Erythroblast (primary cell): ENCODE measurements at regions not wholly inside any gene's neighbourhood (a gene's known extent, or its start where the extent isn't known, plus 50 kb on each side); places are given as distances from the start of the nearest gene placed in this dataset.

Experiments
- DNase-seq, 2 experiments: peaks; one replicate each; lab custom pipeline; 2025; lab: John Stamatoyannopoulos, UW
- GATA1 ChIP-seq: IDR thresholded peaks from 2 replicates; pipeline ENCODE4 v1.6.1; 2011; ENCODE audit warnings: low read depth, mild to moderate bottlenecking, control low read depth, low read length, moderate library complexity
- POLR2A ChIP-seq: IDR thresholded peaks from 2 replicates; pipeline ENCODE4 v1.6.1; 2011; ENCODE audit warnings: mild to moderate bottlenecking, low read length

DNA sequence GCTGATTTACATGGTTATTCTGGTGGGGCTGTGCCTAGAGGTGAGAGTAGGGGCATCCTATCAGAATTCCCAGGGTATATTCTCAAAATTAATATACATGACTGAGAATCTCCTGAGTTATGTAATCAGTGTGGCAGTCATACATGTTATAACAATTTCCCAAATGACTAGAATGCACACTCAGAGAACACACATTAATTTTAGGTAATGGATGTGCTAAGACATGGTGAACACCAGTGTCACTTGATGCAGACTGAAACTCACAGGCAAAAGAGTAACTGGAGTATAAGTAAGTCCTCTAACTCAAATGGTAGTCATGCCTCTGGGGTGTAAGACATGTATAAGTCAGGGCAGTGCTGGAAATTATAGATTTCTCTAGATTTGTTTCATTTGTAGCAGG is 1198.4 kb upstream of the CITED2 start:
- TF ChIP-seq POLR2A, result no peak
- no peak for TF ChIP-seq GATA1
- no peak for DNase-seq

DNA sequence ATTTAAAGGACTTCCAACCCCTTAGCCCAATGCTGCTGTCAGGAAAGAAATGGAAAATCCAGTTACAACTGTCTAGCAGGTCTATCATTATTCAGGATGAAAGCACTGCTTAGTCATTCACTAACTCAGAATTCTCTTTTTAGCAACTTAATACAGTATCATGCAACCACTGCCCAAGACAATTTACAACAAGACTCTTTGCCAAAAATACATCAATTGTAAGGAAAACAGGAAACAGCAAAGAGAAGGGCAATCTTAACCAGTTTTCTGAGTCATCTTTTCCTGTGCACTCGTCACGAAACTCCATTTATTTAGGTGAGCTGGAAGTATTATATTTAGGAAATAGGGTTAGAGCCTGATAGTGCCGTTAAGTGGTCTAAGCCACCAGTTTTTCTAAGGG is 1197.7 kb upstream of the CITED2 start:
- no peak for DNase-seq

DNA sequence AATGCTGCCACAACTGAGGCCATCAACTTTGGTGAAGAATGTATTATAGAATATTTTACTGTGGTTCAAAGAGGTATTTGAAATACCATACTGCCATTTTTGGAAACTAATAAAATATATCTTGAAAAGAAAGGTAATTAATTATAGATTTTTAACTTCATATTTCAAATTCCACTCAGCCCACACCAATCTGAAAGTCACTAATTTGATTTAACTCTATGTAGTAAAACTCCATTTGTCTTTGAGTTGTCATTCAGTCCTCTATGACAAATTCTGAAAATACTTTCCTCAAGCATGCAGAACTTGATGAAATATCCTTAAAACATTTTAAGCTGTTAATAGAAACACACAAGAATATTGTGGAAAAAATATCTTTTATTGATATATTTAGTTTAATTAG is 1196.7 kb upstream of the CITED2 start:
- no peak for TF ChIP-seq GATA1
- no peak for TF ChIP-seq POLR2A
- DNase-seq, result no peak

More for the DNA sequence above, 1197.7 kb upstream of the CITED2 start:
- TF ChIP-seq GATA1 (no peak), POLR2A (no peak)

DNA sequence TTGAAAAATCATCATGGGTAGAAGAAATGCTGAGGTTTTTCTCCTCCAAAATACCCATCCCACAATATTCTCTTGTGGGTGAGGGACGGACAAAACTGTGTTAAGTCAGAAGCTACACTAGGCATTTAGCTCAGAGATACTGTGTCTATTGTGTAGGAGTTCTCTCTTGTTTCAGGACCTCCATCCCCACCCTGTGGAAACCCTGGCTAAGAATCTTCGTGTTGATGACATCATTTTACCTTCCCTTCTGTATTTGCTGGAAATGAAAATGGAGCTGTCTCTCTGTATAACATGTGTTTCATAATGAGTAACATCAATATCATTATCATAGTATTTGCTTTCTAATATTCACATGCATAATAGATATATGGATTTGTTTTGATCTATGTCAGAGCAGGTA is 1193.0 kb upstream of the CITED2 start:
- TF ChIP-seq GATA1 (no peak), POLR2A (no peak)
- no peak for DNase-seq

DNA sequence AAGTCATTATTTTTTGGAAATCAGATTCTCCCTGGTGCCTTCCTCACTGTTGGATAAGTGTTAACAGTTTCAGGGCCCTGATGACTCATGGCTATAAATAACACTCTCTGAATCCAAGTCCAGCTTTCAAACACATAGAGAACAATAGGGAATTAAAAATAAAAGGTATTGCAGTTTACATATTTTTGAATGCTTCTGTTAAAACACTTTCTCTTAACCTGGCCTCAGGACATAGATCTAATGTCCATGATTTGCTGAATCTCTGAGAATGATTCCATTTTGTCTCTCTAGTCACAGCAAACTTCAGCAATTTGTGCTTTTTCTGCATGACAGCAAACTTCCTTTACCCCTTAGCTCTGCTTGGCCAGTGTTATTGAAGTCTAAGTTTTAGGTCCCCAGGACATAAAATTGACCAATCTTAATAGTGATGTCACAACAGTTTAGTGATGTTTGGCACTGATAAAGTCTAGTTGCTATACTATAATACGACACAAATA is 1192.4 kb upstream of the CITED2 start:
- DNase-seq, result no peak
- TF ChIP-seq POLR2A (no peak), GATA1 (no peak)

DNA sequence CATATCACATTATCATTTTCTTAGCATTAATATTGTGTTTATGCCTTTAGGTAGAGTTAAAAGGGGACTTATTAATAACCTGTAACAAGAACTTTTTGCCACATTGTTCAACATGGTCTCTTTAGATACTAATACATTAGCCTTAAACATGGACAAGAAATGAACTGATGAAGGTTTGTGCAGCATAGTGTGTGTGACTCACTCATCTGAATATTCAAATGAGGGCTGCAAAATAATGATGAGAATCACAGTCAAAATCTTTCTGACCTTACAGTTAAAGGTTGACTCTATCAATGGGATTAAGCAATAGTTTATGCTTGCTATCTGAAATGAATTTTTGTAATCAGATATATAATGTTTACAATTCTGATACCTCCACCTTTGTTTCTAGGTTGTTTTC is 1189.3 kb upstream of the CITED2 start:
- TF ChIP-seq POLR2A (no peak), GATA1 (no peak)
- no peak for DNase-seq

DNA sequence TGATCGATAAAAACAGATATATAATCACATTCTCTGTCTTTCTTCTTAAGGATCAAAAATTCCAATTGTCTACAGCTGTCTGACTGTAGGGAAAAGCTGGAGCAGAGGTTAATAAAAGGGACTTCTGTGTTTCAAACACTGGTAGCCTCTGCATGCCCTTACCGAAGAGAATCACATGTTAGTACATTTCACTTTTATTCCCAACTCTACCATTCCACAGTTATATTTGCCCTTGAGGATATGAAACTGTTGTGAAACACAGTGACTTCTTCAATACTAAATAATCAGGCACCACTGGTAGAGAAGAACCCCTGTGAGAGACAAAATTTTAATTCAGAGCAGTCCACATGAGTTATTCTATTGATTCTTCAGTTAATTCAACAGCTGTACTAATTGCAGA is 1187.3 kb upstream of the CITED2 start:
- DNase-seq, result no peak
- TF ChIP-seq POLR2A (no peak), GATA1 (no peak)

DNA sequence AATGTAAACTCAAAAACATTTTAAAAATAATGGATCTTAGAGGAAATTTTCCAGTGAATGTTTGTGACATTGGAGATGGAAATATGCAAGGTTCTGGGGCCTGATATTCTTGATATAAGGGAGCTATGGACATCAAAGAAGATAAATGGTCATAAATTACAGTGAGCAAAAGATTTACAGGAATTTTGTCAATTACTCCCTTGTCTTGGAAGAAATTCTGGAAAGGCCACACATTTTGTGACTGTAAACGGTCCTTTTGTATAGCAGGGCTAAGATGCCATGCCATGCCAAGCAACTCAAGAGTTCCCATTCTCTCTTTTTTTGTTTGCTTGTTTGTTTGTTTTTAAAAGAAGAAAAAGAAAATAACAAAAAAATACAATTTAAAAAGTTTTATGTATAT is 1186.2 kb upstream of the CITED2 start:
- no peak for TF ChIP-seq GATA1
- TF ChIP-seq POLR2A, result no peak
- DNase-seq, result no peak

DNA sequence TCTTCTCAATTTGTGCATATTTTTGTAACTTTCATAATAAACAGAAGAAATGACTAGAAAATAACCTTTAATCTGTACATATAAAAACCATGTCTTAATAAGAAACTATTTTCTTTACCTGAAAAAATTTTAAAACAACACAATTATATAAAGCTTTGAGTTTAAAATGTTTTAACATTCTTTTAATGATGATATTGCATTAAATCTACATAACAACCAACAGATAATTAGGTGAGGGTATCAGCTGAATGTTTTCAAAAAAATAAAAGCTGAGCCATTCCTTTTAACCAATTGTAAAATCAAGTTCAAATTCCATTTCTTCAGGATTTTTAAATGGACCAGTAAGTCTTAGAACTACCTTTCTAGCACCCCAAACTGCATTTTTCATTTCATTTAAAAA is 1185.0 kb upstream of the CITED2 start:
- TF ChIP-seq POLR2A (no peak), GATA1 (no peak)
- no peak for DNase-seq

DNA sequence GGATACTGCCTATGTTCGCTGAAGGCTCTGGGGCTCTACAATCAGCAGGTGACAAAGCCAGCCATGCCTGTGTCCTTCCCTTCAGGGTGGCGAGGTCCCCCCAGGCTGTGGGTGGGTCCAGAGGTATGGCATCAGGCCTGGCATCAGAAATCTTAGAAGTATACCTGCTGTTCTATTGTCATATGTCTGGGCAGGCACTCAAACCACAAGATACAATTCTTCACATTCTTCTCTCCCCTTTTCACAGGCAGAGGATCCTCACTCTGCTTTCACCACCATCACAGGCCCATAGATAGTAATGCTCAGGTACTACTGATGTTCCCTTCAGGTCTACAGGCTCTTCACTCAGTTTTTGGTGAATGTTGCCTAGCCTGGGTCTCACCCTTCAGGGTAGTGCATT is 1180.0 kb upstream of the CITED2 start:
- no peak for DNase-seq
- TF ChIP-seq GATA1 (no peak), POLR2A (no peak)

DNA sequence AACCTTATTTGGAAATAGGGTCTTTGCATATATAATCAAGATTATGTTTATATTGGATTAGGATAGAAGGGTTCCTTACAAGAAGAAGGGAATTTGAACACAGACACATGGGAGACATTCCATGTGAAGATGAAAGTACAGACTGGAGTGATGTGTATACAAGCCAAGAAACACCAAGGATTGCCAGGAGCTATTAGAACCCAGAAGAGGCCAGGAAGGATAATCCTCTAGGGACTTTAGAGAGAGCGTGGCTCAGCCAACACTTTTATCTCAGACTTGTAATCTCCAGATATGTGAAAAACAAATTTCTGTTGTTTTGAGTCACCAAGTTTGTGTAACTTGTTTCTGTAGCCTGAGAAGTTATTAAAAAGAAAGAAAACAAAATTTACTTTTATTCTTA is 1173.9 kb upstream of the CITED2 start:
- no peak for DNase-seq
- TF ChIP-seq POLR2A (no peak), GATA1 (no peak)

DNA sequence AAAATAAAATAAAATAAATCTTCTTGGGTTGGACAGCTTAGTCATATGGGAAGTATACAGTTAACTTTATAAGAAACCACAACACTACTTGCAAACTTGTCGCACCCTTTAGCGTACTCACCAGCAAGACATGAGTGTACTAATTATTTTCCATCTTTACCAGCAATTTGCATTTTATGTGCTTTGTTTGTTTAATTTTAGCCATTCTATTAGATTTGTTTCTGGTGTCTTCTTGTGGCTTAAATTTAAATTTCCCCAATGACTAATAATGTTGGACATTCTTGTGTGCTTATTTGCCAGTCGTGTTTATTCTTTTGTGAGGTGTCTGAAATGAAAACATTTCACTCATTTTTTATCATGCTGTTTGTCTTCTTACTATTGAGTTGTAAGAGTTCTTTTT is 1172.2 kb upstream of the CITED2 start:
- DNase-seq, result no peak
- TF ChIP-seq GATA1 (no peak), POLR2A (no peak)

DNA sequence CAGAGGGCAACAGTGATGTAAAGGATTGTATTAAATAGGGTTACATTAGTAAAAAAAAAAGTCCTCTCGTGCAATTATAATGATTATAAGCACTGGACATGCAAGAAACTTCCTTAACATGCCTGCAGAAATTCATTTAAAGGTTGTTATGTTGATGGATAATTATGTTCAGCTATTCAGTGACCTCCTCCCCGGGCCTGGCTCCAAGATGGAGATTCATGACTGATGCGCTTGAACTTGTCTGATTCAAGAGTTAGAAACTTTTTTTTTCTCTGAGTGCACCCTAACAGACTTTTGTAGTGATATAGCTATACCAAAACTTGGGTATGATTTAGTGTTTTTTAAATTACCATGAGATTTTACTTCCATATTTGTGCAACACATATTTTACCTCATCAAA is 1170.0 kb upstream of the CITED2 start:
- no peak for TF ChIP-seq GATA1
- no peak for DNase-seq

DNA sequence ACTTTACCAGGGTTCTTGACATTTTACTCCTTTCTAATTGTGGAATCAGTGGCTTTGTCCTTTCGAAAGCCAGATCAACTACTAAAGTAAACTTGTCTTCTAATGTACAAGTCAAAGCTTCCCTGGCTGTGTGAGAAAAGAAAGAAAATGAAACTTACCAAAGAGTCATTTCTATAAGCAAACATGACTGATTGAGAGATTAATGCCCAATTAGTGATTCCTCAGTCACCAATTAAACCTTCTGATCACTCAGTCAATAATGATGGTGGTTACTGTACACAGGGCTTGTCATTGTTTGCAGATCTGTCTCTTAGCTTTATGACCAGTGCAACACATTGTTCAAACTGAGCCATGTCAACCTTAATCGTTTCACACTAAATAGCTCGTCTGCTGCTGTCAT is 1168.4 kb upstream of the CITED2 start:
- DNase-seq, result no peak
- no peak for TF ChIP-seq GATA1
- TF ChIP-seq POLR2A, result no peak

DNA sequence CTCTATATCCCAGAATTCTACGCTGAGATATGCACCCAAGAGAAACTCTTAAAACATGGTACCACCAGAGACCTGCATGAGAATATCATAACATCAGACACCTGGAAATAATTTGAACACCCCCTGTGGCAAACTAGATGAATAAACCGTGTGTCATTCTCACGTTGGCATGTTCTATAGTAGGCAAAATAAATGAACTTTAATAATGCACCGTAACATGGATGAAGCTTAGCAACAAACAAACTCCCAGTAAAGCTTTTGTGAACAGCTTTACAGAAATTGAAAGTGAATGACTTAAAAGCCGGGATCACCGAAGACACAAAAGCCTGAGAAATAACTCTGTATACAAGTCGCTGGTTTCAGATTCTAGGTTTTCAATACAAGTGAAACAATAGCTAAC is 1166.8 kb upstream of the CITED2 start:
- no peak for DNase-seq
- TF ChIP-seq POLR2A, result no peak

DNA sequence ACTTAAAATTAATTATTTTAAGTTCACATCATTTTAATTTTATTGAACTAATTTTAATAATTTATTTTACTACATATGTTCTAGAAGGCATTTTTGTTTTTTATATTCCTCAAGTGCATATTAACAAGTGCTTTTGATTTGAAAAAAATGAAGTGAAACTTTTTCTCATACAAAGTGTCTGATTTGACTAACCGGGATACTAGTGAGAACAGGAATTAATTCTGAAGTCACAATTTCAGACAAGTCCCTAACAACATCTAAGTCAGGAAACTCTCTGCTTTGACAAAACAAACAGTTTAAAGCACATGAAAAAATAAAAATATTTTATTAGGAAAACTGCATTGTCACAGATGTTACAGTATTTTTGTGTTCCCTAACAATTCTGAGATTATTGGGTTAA is 1166.3 kb upstream of the CITED2 start:
- DNase-seq, result no peak
- TF ChIP-seq POLR2A (no peak), GATA1 (no peak)

DNA sequence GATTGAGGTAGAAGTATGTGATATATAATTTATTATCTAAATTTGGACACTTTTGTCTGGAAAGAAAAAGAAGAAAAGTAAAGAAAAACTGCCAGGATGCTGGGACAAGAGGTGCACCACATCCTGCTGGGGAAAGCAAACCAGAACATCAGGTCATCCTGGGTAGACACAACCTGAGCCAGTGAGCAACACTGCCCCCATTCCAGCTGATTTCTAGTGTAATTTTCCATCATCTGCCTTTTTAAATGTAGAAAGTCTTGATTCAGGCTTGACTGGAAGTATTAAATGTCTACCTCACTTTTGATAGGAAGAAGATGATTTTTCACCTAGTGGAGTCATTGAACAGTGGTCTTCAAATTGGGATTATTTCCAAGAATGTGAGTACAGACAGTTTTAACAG is 1164.5 kb upstream of the CITED2 start:
- no peak for DNase-seq
- TF ChIP-seq POLR2A (no peak), GATA1 (no peak)
